ENCODE measurements at regions not wholly inside any gene's neighbourhood (a gene's known extent, or its start where the extent isn't known, plus 50 kb on each side); places are given as distances from the start of the nearest gene placed in this dataset.
"Not testable (repeated sequence)": the region's sequence is repeated elsewhere in the genome, so short reads cannot be mapped to it uniquely, and the experiment has no call there.

DNA sequence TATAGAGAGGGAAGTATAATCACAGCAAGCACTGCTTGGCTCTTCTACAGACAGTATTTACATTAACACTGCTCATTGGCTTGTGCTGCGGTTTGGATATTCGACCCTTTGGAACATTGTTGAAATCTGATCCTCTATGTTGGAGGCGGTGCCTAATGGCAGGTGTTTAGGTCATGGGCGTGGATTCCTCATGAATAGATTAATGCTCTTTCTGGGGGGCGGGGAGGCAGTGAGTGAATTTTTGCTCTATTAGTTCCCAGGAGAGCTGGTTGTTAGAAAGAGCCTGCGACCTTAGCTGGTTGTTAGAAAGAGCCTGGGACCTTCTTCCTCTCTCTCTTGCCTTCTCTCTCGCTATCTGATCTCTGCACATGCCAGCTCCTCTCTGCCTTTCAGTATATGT is 77.3 kb upstream of the SVIL start:
- Histone ChIP-seq H3K9me3 (ENCODE audit: low read length) (no peaks in the 10 kb centered on the region), H3K4me1 (ENCODE audit: insufficient read depth, low read length) (no peaks in the 10 kb centered on the region), H3K27me3 (ENCODE audit: insufficient read depth, low read length) (no peaks in the 10 kb centered on the region), H3K4me3 (ENCODE audit: low read length) (no peak overlapping the region), H3K36me3 (ENCODE audit: insufficient read depth, low read length) (no peaks in the 10 kb centered on the region), H2AFZ (ENCODE audit: low read depth, low read length) (no peak overlapping the region)

DNA sequence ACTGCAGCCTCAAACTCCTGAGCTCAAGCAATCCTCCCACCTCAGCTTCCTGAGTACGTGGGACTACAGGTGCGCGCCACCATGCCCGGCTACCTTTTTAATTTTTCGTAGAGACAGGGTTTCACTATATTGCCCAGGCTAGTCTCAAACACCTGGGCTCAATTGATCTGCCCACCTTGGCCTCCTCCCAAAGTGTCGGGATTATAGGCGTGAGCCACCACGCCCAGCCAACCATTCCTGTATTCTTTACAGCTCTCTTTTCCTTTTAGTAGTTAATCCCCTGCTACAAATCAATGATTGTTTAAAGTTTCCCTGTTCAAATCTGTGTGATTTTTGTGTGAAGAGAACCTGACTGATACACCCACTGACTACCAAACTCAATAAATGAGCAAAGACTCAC is 75.4 kb upstream of the SVIL start:
- no peak overlapping the region for H2AFZ ChIP-seq (ENCODE audit: low read depth, low read length)
- no peaks in the 10 kb centered on the region for H3K9me3 ChIP-seq (ENCODE audit: low read length)
- H3K4me1 ChIP-seq (ENCODE audit: insufficient read depth, low read length) = no peaks in the 10 kb centered on the region
- no peak overlapping the region for H3K4me3 ChIP-seq (ENCODE audit: low read length)
- no peaks in the 10 kb centered on the region for H3K27me3 ChIP-seq (ENCODE audit: insufficient read depth, low read length)
- H3K36me3 ChIP-seq (ENCODE audit: insufficient read depth, low read length) = no peaks in the 10 kb centered on the region

DNA sequence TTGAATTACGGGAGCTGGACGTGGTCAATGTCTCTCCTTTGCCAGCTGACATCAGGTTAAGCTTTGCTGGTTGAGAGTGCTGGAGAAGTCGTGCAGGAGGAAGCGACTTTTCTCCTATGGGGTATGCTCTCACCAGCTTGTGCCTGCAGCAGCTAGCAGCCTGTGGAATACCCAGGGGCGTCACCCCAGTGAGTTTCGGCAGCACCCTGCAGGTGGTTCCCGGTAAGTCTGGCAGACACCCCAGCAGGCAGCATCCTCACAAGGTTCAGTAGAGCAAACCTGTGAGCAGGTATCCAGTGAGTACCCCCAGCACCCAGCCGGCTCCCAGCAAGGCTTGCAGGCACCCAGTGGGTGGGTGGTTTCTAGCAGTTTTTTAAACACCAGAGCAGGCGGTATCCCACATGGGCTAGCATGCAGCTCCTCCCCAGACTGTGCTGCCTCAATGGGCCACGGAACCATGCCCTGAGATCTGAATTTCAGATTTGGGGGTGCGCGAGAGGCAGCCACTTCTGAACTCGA is 74.8 kb upstream of the SVIL start:
- no peak overlapping the region for H3K4me3 ChIP-seq (ENCODE audit: low read length)
- no peaks in the 10 kb centered on the region for H3K9me3 ChIP-seq (ENCODE audit: low read length)
- H3K27me3 ChIP-seq (ENCODE audit: insufficient read depth, low read length) = no peaks in the 10 kb centered on the region
- no peaks in the 10 kb centered on the region for H3K4me1 ChIP-seq (ENCODE audit: insufficient read depth, low read length)
- no peaks in the 10 kb centered on the region for H3K36me3 ChIP-seq (ENCODE audit: insufficient read depth, low read length)
- no peak overlapping the region for H2AFZ ChIP-seq (ENCODE audit: low read depth, low read length)

DNA sequence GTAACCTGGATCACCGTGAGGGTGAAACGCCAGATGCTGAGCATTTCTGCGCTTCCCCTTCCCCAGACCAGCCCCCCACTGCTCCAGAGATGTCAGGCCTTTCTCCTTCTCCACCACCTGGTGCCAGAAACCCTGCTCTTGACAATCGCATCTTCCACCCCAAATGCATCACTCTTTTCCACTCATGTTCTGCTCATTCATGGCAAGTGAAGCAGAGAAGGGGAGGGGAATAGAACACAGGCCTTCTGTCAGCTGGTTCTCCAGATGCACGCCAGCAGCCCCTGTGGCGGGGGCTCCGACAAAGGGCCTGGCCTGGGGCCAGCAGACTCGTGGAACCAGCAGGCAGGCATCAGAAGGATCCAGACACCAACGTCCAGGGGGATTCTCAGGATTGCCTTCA is 68.5 kb upstream of the SVIL start:
- no peak overlapping the region for H2AFZ ChIP-seq (ENCODE audit: low read depth, low read length)
- H3K27me3 ChIP-seq (ENCODE audit: insufficient read depth, low read length) = no peaks in the 10 kb centered on the region
- H3K4me1 ChIP-seq (ENCODE audit: insufficient read depth, low read length) = peaks cover 5% of the 10 kb centered on the region
- H3K36me3 ChIP-seq (ENCODE audit: insufficient read depth, low read length) = no peaks in the 10 kb centered on the region
- no peaks in the 10 kb centered on the region for H3K9me3 ChIP-seq (ENCODE audit: low read length)
- H3K4me3 ChIP-seq (ENCODE audit: low read length) = no peak overlapping the region

DNA sequence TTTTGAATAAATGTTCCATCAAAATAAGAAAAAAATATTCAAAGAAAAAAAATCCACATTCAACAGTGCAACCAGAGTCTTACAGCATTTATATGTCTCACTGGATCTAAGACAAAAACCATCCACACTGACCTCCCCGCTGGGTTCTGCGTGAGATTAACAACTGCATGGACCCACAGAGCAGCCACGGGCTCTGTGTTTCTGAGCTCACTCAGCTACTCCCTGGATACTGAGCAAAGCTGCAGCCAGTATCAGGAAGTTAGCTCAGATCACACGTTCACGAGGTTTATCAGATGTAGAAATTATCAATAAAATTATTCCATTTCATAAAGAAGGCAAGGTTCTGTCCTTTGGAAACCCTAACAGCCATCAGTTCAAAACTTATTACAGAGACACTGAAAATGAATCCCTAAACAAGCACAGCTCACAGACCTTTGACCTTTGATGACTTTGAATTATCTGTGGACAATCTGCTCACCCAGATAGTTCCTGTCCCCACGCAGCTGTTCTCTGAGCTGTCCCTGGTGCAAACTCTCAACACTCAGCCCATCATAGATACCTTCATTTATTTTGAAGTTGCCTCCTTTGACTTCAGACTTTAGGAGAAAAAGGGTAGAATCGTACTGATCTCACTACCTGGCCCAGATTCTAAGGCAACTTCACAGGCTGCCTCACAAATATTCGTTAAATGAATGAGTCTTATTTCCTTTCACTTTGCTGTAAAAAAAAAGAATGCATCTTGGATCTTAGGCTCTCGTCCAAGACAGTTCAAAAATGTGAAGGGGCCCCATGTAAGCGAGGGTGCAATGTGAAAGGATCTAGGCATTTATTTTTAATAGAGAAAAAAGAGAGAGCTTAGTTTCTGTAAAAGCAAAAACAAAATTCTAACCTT is 67.7 kb upstream of the SVIL start:
- Histone ChIP-seq H3K4me3 (ENCODE audit: low read length) (no peak overlapping the region), H3K4me1 (ENCODE audit: insufficient read depth, low read length) (peaks cover 5% of the 10 kb centered on the region), H3K36me3 (ENCODE audit: insufficient read depth, low read length) (no peaks in the 10 kb centered on the region), H3K27me3 (ENCODE audit: insufficient read depth, low read length) (no peaks in the 10 kb centered on the region), H3K9me3 (ENCODE audit: low read length) (no peaks in the 10 kb centered on the region), H2AFZ (ENCODE audit: low read depth, low read length) (no peak overlapping the region)

DNA sequence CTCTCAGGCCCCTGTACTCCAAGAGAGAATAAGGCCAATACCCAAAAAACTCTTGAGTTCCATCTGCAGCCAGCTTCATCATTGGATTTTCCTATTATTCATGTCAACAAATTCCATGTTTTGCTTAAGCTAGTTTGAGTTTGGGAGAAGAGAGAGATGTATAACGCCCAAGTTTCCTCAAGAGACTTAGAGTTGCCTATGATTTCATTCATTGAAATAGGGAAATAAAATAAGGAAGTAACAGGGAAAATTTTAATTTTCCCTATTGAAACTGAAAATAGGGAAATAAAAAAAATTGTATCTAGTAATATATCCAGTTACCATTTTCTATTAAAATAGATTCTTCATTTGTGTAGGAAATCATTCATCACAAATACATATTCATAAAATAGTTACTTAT is 66.5 kb upstream of the SVIL start:
- no peak overlapping the region for H2AFZ ChIP-seq (ENCODE audit: low read depth, low read length)
- H3K4me1 ChIP-seq (ENCODE audit: insufficient read depth, low read length) = peaks cover 5% of the 10 kb centered on the region
- H3K4me3 ChIP-seq (ENCODE audit: low read length) = no peak overlapping the region
- no peaks in the 10 kb centered on the region for H3K27me3 ChIP-seq (ENCODE audit: insufficient read depth, low read length)
- H3K36me3 ChIP-seq (ENCODE audit: insufficient read depth, low read length) = no peaks in the 10 kb centered on the region
- H3K9me3 ChIP-seq (ENCODE audit: low read length) = no peaks in the 10 kb centered on the region

DNA sequence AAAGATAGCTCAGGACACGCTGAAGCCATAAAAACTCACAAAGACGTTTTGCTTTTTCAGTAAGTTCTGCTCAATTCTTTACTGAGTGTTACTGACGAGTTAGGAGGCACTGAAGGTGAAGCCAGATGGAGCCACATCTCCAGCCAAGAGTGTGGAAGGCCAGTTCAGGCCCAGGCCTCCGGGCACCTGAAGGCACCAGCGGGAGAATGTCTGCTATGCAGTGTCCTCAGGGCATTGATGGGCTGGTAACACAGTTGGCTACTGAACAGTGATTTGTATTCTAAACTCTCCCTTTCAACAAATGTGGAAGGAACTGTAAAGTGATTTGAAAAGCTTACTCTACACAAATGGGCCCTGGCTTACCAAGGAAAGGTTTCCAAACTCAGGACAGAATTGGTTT is 64.8 kb upstream of the SVIL start:
- H3K4me3 ChIP-seq (ENCODE audit: low read length) = no peak overlapping the region
- H3K36me3 ChIP-seq (ENCODE audit: insufficient read depth, low read length) = no peaks in the 10 kb centered on the region
- H3K9me3 ChIP-seq (ENCODE audit: low read length) = no peaks in the 10 kb centered on the region

DNA sequence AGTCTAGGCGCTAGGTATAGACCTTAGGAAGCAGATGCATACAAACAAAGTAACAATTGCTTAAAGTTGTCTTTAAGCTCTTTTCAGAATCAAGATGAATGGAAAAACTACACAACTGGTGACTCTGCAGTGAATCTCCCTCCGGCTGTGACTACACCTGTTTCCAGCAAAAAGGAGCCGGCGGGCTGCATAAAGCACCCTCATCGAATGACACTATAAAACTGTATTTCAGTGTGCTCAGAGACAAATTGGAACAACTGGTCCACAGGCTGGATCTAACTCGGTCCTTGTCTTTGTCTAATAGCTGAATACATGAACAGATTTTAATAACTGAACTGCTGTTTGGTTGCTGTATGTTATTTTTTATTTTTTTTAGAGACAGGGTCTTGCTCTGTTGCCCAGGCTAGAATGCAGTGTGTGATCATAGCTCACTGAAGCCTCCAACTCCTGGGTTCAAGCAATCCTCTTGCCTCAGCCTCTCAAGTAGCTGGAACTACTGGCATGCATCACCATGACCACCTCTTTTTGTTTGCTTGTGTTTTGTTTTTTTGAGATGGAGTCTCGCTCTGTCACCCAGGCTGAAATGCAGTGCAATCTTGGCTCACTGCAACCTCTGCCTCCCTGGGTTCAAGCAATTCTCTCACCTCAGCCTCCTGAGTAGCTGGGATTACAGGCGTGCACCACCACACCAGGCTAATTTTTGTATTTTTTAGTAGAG is 64.2 kb upstream of the SVIL start:
- H3K27me3 ChIP-seq (ENCODE audit: insufficient read depth, low read length) = no peaks in the 10 kb centered on the region
- peaks cover 5% of the 10 kb centered on the region for H3K4me1 ChIP-seq (ENCODE audit: insufficient read depth, low read length)
- no peaks in the 10 kb centered on the region for H3K9me3 ChIP-seq (ENCODE audit: low read length)
- no peak overlapping the region for H3K4me3 ChIP-seq (ENCODE audit: low read length)
- H3K36me3 ChIP-seq (ENCODE audit: insufficient read depth, low read length) = no peaks in the 10 kb centered on the region
- no peak overlapping the region for H2AFZ ChIP-seq (ENCODE audit: low read depth, low read length)

More for the DNA sequence above, 64.8 kb upstream of the SVIL start:
- no peak overlapping the region for H2AFZ ChIP-seq (ENCODE audit: low read depth, low read length)
- peaks cover 5% of the 10 kb centered on the region for H3K4me1 ChIP-seq (ENCODE audit: insufficient read depth, low read length)
- H3K27me3 ChIP-seq (ENCODE audit: insufficient read depth, low read length) = no peaks in the 10 kb centered on the region

DNA sequence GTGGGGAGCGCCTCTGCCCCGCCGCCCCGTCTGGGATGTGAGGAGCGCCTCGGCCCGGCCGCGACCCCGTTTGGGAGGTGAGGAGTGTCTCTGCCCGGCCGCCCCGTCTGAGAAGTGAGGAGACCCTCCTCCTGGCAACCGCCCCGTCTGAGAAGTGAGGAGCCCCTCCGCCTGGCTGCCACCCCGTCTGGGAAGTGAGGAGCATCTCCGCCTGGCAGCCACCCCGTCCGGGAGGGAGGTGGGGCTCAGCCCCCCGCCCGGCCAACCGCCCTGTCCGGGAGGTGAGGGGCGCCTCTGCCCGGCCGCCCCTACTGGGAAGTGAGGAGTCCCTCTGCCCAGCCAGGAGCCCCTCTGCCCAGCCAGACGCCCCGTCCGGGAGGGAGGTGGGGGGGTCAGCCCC is 61.8 kb upstream of the SVIL start:
- H3K27me3 ChIP-seq (ENCODE audit: insufficient read depth, low read length); H3K9me3 ChIP-seq (ENCODE audit: low read length); H3K4me1 ChIP-seq (ENCODE audit: insufficient read depth, low read length); H3K36me3 ChIP-seq (ENCODE audit: insufficient read depth, low read length); H2AFZ ChIP-seq (ENCODE audit: low read depth, low read length); H3K4me3 ChIP-seq (ENCODE audit: low read length): not testable (repeated sequence)

DNA sequence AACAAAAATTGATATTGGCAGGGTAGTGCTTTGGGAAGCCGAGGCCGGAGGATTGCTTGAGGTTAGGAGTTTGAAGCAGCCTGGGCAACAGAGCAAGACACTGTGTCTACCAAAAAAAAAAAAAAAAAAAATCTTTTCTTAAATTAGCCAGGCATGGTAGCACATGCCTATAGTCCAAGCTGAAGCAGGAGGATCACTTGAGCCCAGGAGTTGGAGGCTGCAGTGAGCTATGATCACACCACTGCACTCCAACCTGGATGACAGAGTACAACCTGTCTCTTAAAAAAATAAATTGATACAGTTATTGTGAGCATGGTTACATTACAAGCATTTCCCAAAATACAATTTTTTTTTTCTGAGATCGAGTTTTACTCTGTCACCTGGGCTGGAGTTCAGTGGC is 59.4 kb upstream of the SVIL start:
- no peaks in the 10 kb centered on the region for H3K36me3 ChIP-seq (ENCODE audit: insufficient read depth, low read length)
- no peak overlapping the region for H3K4me3 ChIP-seq (ENCODE audit: low read length)
- H3K9me3 ChIP-seq (ENCODE audit: low read length) = no peaks in the 10 kb centered on the region

DNA sequence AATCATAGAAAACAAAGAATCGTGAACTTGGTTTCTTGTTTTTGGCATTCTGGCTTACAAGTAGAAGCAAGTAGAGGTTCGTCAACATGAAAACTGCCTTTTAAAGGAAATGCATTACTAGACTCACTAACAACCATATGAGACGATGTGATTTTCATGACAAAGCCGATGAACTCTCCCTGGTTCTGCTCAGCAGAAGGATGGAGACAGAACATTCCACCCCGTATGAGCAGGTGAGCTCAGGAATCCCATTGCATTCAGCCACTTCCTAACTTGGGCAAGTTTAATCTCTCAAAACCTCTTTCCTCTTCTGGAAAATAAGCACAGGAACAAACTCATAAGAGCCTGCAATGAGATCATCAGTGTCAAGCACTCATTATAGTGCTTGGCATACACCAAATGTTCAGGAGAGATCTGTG is 57.4 kb upstream of the SVIL start:
- Histone ChIP-seq H3K4me3 (ENCODE audit: low read length) (no peak overlapping the region), H2AFZ (ENCODE audit: low read depth, low read length) (no peak overlapping the region), H3K4me1 (ENCODE audit: insufficient read depth, low read length) (peaks cover 19% of the 10 kb centered on the region), H3K36me3 (ENCODE audit: insufficient read depth, low read length) (no peaks in the 10 kb centered on the region), H3K27me3 (ENCODE audit: insufficient read depth, low read length) (no peaks in the 10 kb centered on the region), H3K9me3 (ENCODE audit: low read length) (no peaks in the 10 kb centered on the region)

More for the DNA sequence above, 59.4 kb upstream of the SVIL start:
- Histone ChIP-seq H3K4me1 (ENCODE audit: insufficient read depth, low read length) (no peaks in the 10 kb centered on the region), H2AFZ (ENCODE audit: low read depth, low read length) (no peak overlapping the region), H3K27me3 (ENCODE audit: insufficient read depth, low read length) (no peaks in the 10 kb centered on the region)

DNA sequence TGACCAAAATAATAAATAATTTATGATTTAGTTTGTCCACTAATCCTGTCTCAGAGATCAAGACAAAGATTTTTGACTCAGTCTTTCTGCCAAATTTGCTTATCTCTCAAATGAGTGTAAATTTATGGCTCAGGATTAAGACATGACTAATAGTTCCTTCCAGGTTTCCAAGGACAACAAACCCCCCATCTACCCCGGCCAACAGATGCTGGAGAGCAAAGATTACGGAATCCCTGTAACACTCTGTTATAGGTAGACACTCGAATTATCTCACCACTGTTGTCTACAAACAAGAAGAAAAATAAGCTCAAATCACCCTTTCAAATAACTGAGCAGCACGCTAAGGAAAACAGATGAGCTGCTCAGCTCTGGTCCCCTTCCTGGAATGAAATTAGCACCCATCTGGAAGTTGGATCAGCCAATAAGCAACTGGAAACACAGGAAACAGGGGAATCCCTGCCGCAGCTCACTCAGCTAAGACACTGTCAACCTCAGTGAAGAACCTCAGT is 56.8 kb upstream of the SVIL start:
- Histone ChIP-seq H3K9me3 (ENCODE audit: low read length) (no peaks in the 10 kb centered on the region), H3K4me3 (ENCODE audit: low read length) (no peak overlapping the region), H3K36me3 (ENCODE audit: insufficient read depth, low read length) (no peaks in the 10 kb centered on the region), H2AFZ (ENCODE audit: low read depth, low read length) (no peak overlapping the region), H3K4me1 (ENCODE audit: insufficient read depth, low read length) (peaks cover 19% of the 10 kb centered on the region), H3K27me3 (ENCODE audit: insufficient read depth, low read length) (no peaks in the 10 kb centered on the region)

DNA sequence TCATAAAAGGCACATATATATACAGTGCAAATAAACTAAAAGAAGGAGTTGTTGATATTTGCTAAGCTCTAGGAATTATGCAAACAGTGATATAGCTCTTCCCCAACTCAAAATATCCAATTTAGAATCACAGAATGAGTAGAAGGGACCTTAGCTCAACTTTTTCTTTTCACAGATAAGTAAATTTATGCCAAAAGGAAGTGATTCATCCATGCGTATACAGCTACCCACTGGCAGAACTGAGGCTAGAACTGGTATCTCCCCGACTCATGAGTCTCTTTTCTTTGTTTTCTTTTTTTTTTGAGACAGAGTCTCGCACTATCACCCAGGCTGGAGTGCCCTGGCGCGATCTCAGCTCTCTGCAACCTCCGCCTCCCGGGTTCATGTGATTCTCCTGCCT is 54.2 kb upstream of the SVIL start:
- Histone ChIP-seq H3K9me3 (ENCODE audit: low read length) (no peaks in the 10 kb centered on the region), H3K4me1 (ENCODE audit: insufficient read depth, low read length) (peaks cover 19% of the 10 kb centered on the region), H3K27me3 (ENCODE audit: insufficient read depth, low read length) (no peaks in the 10 kb centered on the region), H2AFZ (ENCODE audit: low read depth, low read length) (no peak overlapping the region), H3K4me3 (ENCODE audit: low read length) (no peak overlapping the region), H3K36me3 (ENCODE audit: insufficient read depth, low read length) (peaks cover 11% of the 10 kb centered on the region)

All from neuron (in vitro differentiated cells).